Stomach (tissue), 8 donors: ENCODE measurements at regions not wholly inside any gene's neighbourhood (a gene's known extent, or its start where the extent isn't known, plus 50 kb on each side); places are given as distances from the start of the nearest gene placed in this dataset.

Source experiments
- DNase-seq, 2 donors: peaks; one replicate each; pipeline versions ENCODE4 v3.0.0 to v3.0.0-alpha.2; 2013 to 2019
- H3K27ac ChIP-seq, 5 donors: fragments of 200-600 bp in 4 of 5; sonication (generic) in 4 of 5; one replicate each; pipeline ENCODE4 v1.5.1; 2013 to 2019; ENCODE audit warnings: mild to moderate bottlenecking in 1 of 5, moderate library complexity in 1 of 5
- H3K27me3 ChIP-seq, 3 donors: fragments of 200-600 bp; sonication (generic); one replicate each; pipeline ENCODE4 v1.5.1; 2017 to 2019; ENCODE audit warnings: mixed run types in 1 of 3
- H3K36me3 ChIP-seq, 4 donors: fragments of 200-600 bp; sonication (generic); 1 replicate in 3 of 4; 2 replicates in 1 of 4; pipeline ENCODE4 v1.5.1; 2016 to 2019
- H3K4me1 ChIP-seq, 4 donors: fragments of 200-600 bp; sonication (generic); one replicate each; pipeline ENCODE4 v1.5.1; 2016 to 2019
- H3K4me3 ChIP-seq, 4 donors: fragments of 200-600 bp; sonication (generic) in 3 of 4; one replicate each; pipeline ENCODE4 v1.5.1; 2016 to 2019; ENCODE audit warnings: mild to moderate bottlenecking in 1 of 4
- H3K9me3 ChIP-seq, 4 donors: fragments of 200-600 bp; sonication (generic); one replicate each; pipeline ENCODE4 v1.5.1; 2016 to 2019
- CTCF ChIP-seq, 7 experiments: fragments of 450-650 bp in 4 of 7; fragments of 200-600 bp in 3 of 7; sonication (generic) in 3 of 7; IDR thresholded peaks; one replicate each; pipeline ENCODE4 v1.5.1; 2016 to 2019; ENCODE audit warnings: antibody characterized with exemption in 7 of 7, control low read depth in 2 of 7, mild to moderate bottlenecking in 1 of 7
- EP300 ChIP-seq: sonication (generic); formaldehyde crosslinking; IDR thresholded peaks from one replicate; pipeline ENCODE4 v1.6.1; 2017; ENCODE audit warnings: antibody characterized with exemption
- POLR2A ChIP-seq, 4 donors: fragments of 450-650 bp; IDR thresholded peaks; one replicate each; pipeline ENCODE4 v1.6.1; 2016; ENCODE audit warnings: antibody characterized with exemption in 4 of 4, control low read depth in 2 of 4, mild to moderate bottlenecking in 1 of 4, moderate library complexity in 1 of 4
- POLR2AphosphoS5 ChIP-seq, 3 donors: sonication (generic); formaldehyde crosslinking; IDR thresholded peaks; one replicate each; pipeline ENCODE4 v1.6.1; 2016; ENCODE audit warnings: antibody characterized with exemption in 3 of 3
- WGBS, 5 donors: extraction: QIAGEN DNeasy Blood & Tissue Kit in 3 of 5; methylation state at CpG; one replicate each; pipeline versions ENCODE4 v1.1.5 to v1.1.7; 2013 to 2018; 5-methylcytosine and 5-hydroxymethylcytosine counted together
- intact Hi-C: fragments of 100-400 bp; cut with DNase I; formaldehyde crosslinking; loops from one replicate; pipeline ENCODE4 v1.15.1; 2023; ENCODE audit warnings: low total_unique reads
- donor health status: healthy with polysubstance abuse.
- donor health status: Bipolar disorder and iron deficiency.
- donor health status: healthy.

DNA sequence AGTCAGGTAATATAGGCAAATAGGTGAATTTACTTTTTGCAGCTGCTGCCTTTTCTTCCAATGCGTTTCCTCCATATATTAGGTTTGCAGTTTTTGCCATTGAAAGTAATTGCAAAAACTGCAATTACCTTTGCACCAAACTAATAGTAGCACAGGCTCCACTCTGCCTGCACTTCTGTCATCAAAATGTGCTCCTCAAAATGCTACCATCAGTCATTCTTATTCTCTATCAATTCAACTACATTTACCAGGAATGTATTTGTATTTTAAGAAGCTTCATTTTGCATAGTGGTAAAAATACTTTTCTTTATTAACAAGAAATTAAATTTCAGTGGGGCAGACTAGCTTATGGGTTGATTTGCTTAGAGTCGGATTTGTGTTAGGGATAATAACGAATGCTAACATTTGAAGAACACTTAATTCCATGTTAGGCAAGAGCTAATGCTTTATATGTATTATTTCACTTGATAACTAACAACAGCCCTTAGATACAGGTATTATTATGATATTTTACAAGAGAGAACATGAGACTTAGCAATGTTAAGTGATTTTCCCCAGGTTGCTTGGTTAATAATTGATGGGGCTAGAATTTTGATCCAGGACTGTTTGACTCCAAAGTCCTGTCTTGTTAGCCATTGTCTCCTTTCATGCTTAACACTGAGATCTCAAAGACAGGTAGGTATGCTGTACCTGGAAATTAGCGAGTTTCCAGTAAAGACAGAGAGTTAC, 300.4 kb downstream of the MAN2A1 start:
- TF ChIP-seq POLR2AphosphoS5 (IDR thresholded peaks at IDR 0.05) (no peak), CTCF (IDR thresholded peaks at IDR 0.05) (no peak), POLR2A (IDR thresholded peaks at IDR 0.05) (no peak), EP300 (no peak)
- H3K4me1 ChIP-seq = peaks cover 0 to 11% (median 3%) of the 10 kb centered on the region in 4 donors
- H3K27me3 ChIP-seq = no peaks in the 10 kb centered on the region
- H3K36me3 ChIP-seq = no peaks in the 10 kb centered on the region
- no peak overlapping the region for H3K27ac ChIP-seq
- no peaks in the 10 kb centered on the region for H3K9me3 ChIP-seq
- intact Hi-C loops = no loop called here
- H3K4me3 ChIP-seq = no peak overlapping the region
- DNase-seq = peak in 1 of 2 donors; percentile 26
- WGBS, 5 donors = 55 to 74% (median 57%) methylated on average over 4 of the region's 4 CpGs

- Histone ChIP-seq H3K4me3 (no peak overlapping the region), H3K36me3 (no peaks in the 10 kb centered on the region), H3K27me3 (no peaks in the 10 kb centered on the region), H3K4me1 (peaks cover 0 to 11% (median 3%) of the 10 kb centered on the region in 4 donors), H3K9me3 (no peaks in the 10 kb centered on the region), H3K27ac (no peak overlapping the region)
- no peak for DNase-seq
- WGBS, 5 donors = 83 to 99% (median 93%) methylated on average over 2 of the region's 2 CpGs
- TF ChIP-seq EP300 (no peak), POLR2A (IDR thresholded peaks at IDR 0.05) (no peak), POLR2AphosphoS5 (IDR thresholded peaks at IDR 0.05) (no peak), CTCF (IDR thresholded peaks at IDR 0.05) (no peak)
- intact Hi-C loops = no loop called here
Observed at GRCh38 chr5:109990723-109991359, 301.1 kb downstream of the MAN2A1 start.

DNA sequence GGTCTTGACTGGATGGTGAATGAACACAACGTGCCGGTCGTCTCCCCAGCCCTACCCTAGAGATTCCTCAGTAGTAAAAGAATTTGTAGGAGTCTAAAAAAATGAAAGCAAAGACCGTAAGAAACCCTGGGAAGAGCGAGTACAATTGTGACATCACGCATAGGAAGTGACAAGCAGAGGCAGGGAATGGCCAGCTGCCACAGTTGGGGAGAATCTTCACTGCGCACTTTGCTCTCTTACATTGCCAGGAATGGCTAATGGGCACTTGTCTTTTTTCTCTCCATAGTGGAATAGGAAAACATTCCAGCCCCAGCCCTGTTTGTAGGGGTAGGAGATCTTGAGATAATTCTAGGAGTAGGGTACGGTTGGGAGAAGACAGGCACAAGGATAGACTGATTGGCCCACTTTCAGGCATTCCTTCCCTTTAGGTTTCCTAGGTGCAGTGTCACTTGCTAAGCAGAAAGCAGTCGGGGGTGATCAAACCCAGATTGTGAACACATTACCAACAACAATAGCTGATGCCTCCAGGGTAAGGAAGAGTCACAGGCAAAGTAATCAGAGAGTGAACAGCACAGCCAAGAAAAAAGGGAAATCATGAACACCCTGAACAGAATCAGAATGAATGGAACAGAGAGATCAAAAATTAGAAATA, 302.7 kb downstream of the MAN2A1 start:
- WGBS, 5 donors = 84 to 92% (median 91%) methylated on average over 9 of the region's 9 CpGs
- H3K4me1 ChIP-seq = peaks cover 0 to 9% (median 3%) of the 10 kb centered on the region in 4 donors

More for the DNA sequence above, 302.7 kb downstream of the MAN2A1 start:
- TF ChIP-seq POLR2AphosphoS5 (IDR thresholded peaks at IDR 0.05) = no peak
- TF ChIP-seq POLR2A (IDR thresholded peaks at IDR 0.05) = no peak
- TF ChIP-seq EP300 = no peak
- no peak for TF ChIP-seq CTCF (IDR thresholded peaks at IDR 0.05)
- Histone ChIP-seq H3K27ac (no peak overlapping the region), H3K27me3 (no peaks in the 10 kb centered on the region), H3K36me3 (no peaks in the 10 kb centered on the region), H3K4me3 (no peak overlapping the region), H3K9me3 (no peaks in the 10 kb centered on the region)
- DNase-seq = no peak
- intact Hi-C loops = no loop called here
